Right lobe of liver (tissue), 6 donors: ENCODE measurements at regions not wholly inside any gene's neighbourhood (a gene's known extent, or its start where the extent isn't known, plus 50 kb on each side); places are given as distances from the start of the nearest gene placed in this dataset.

Experiments used
- ATAC-seq, 4 donors: fragments of 200-7000 bp; cut with Tn5 transposase; one replicate each; pipeline ENCODE4 v1.9.1; 2020; ENCODE audit warnings: mild to moderate bottlenecking in 4 of 4, moderate library complexity in 4 of 4
- DNase-seq, 3 donors: peaks; one replicate each; pipeline ENCODE4 v3.0.0-alpha.2; 2020
- H3K27ac ChIP-seq, 3 donors: fragments of 200-600 bp; one replicate each; pipeline ENCODE4 v1.8.0; 2022
- H3K27me3 ChIP-seq, 2 donors: fragments of 200-600 bp; one replicate each; pipeline ENCODE4 v1.8.0; 2022
- H3K36me3 ChIP-seq, 4 donors: fragments of 200-600 bp; sonication (generic) in 1 of 4; one replicate each; pipeline versions ENCODE4 v1.5.1 to v1.8.0; 2017 to 2022; ENCODE audit warnings: control low read depth in 1 of 4
- H3K4me1 ChIP-seq, 4 donors: fragments of 200-600 bp; sonication (generic) in 1 of 4; one replicate each; pipeline versions ENCODE4 v1.5.1 to v1.8.0; 2017 to 2022; ENCODE audit warnings: control low read depth in 1 of 4
- H3K4me3 ChIP-seq, 3 donors: fragments of 200-600 bp; one replicate each; pipeline ENCODE4 v1.8.0; 2022
- H3K9me3 ChIP-seq, 4 donors: fragments of 200-600 bp; sonication (generic) in 1 of 4; one replicate each; pipeline versions ENCODE4 v1.5.1 to v1.8.0; 2017 to 2022; ENCODE audit warnings: control low read depth in 1 of 4
- CTCF ChIP-seq, 4 donors: fragments of 200-600 bp in 3 of 4; fragments of 450-650 bp in 1 of 4; IDR thresholded peaks; one replicate each; pipeline versions ENCODE4 v1.5.1 to v1.8.0; 2016 to 2022; ENCODE audit warnings: antibody characterized with exemption in 4 of 4, mild to moderate bottlenecking in 2 of 4
- POLR2A ChIP-seq: fragments of 450-650 bp; IDR thresholded peaks from one replicate; pipeline ENCODE4 v1.6.1; 2017; ENCODE audit warnings: antibody characterized with exemption, mild to moderate bottlenecking
- WGBS: methylation state at CpG from one replicate; pipeline ENCODE4 v1.1.6; 2018; ENCODE audit warnings: low coverage, low lambda C conversion rate; ENCODE audit not compliant: insufficient coverage; ENCODE audit errors: missing lambda C conversion rate; 5-methylcytosine and 5-hydroxymethylcytosine counted together
- intact Hi-C, 2 donors: fragments of 100-400 bp; cut with DNase I; formaldehyde crosslinking; loops; one replicate each; pipeline versions ENCODE4 v1.11.2 to v1.14.1; 2022
- donor health status: DM: no; HTN: yes; CAD: no.
- donor health status: DM: no; HTN: no; CAD: no.
- donor health status: DM: no; HTN: no; CAD: no.
- donor health status: DM: no; HTN: yes; CAD: no.
- donor health status: DM: no; HTN: yes; CAD: no.

GRCh38 chr3:88231207-88231606 lies 81.4 kb downstream of the C3orf38 start:
- WGBS, result 64% methylated on average over 4 of the region's 4 CpGs
- H3K9me3 ChIP-seq, result no peaks in the 10 kb centered on the region
- H3K36me3 ChIP-seq, result no peaks in the 10 kb centered on the region
- H3K4me1 ChIP-seq, result no peaks in the 10 kb centered on the region
- no peak overlapping the region for H3K27ac ChIP-seq
- ATAC-seq (no peak), DNase-seq (no peak)
- H3K27me3 ChIP-seq, result no peaks in the 10 kb centered on the region
- TF ChIP-seq CTCF (IDR thresholded peaks at IDR 0.05) (no peak), POLR2A (no peak)
- no peak overlapping the region for H3K4me3 ChIP-seq
- intact Hi-C loops, result no loop called here

- no peak for ATAC-seq
- H3K4me3 ChIP-seq, result no peak overlapping the region
- H3K27me3 ChIP-seq, result no peaks in the 10 kb centered on the region
- intact Hi-C loops, result no loop called here
- DNase-seq, result no peak
- TF ChIP-seq POLR2A (no peak), CTCF (IDR thresholded peaks at IDR 0.05) (no peak)
- no peaks in the 10 kb centered on the region for H3K9me3 ChIP-seq
- no peaks in the 10 kb centered on the region for H3K36me3 ChIP-seq
- no peaks in the 10 kb centered on the region for H3K4me1 ChIP-seq
- 54% methylated on average over 1 of the region's 1 CpG for WGBS
- no peak overlapping the region for H3K27ac ChIP-seq
Measured at GRCh38 chr3:88231632-88232031, 81.9 kb downstream of the C3orf38 start.

- H3K4me1 ChIP-seq, result no peaks in the 10 kb centered on the region
Measured at GRCh38 chr3:88235102-88235501, 85.3 kb downstream of the C3orf38 start.

GRCh38 chr3:88239870-88240269 lies 90.1 kb downstream of the C3orf38 start:
- DNase-seq (no peak), ATAC-seq (no peak)
- Histone ChIP-seq H3K4me1 (no peaks in the 10 kb centered on the region), H3K9me3 (no peaks in the 10 kb centered on the region), H3K27ac (no peak overlapping the region), H3K4me3 (no peak overlapping the region), H3K27me3 (no peaks in the 10 kb centered on the region), H3K36me3 (no peaks in the 10 kb centered on the region)
- intact Hi-C loops, result no loop called here
- TF ChIP-seq POLR2A (no peak), CTCF (IDR thresholded peaks at IDR 0.05) (no peak)
- WGBS, result 59% methylated on average over 4 of the region's 4 CpGs

More at GRCh38 chr3:88235102-88235501, 85.3 kb downstream of the C3orf38 start:
- TF ChIP-seq CTCF (IDR thresholded peaks at IDR 0.05) (no peak), POLR2A (no peak)
- no peak overlapping the region for H3K27ac ChIP-seq
- DNase-seq (no peak), ATAC-seq (no peak)
- H3K9me3 ChIP-seq, result no peaks in the 10 kb centered on the region
- H3K36me3 ChIP-seq, result no peaks in the 10 kb centered on the region
- WGBS, result 4% methylated on average over 1 of the region's 1 CpG
- H3K4me3 ChIP-seq, result no peak overlapping the region
- H3K27me3 ChIP-seq, result no peaks in the 10 kb centered on the region
- intact Hi-C loops, result no loop called here

- Histone ChIP-seq H3K36me3 (no peaks in the 10 kb centered on the region), H3K4me1 (no peaks in the 10 kb centered on the region), H3K9me3 (no peaks in the 10 kb centered on the region), H3K4me3 (no peak overlapping the region), H3K27ac (no peak overlapping the region), H3K27me3 (no peaks in the 10 kb centered on the region)
- DNase-seq (no peak), ATAC-seq (no peak)
- no peak for TF ChIP-seq POLR2A
- TF ChIP-seq CTCF (IDR thresholded peaks at IDR 0.05), result no peak
- intact Hi-C loops, result no loop called here
Measured at GRCh38 chr3:88248658-88249057, 98.9 kb downstream of the C3orf38 start.
